ENCODE measurements at regions not wholly inside any gene's neighbourhood (a gene's known extent, or its start where the extent isn't known, plus 50 kb on each side); places are given as distances from the start of the nearest gene placed in this dataset.

- no peak for TF ChIP-seq ZNF274 (IDR thresholded peaks at IDR 0.05; ENCODE audit: low read depth, low read length)
- TF ChIP-seq YY1 (IDR thresholded peaks at IDR 0.05; ENCODE audit: insufficient read depth, insufficient read length): no peak
Observed at GRCh38 chr5:130424341-130424740, 520.1 kb downstream of the CHSY3 start.

Measured in NT2/D1 (cell line).